GM12873 (cell line): ENCODE measurements at regions not wholly inside any gene's neighbourhood (a gene's known extent, or its start where the extent isn't known, plus 50 kb on each side); places are given as distances from the start of the nearest gene placed in this dataset.

Source experiments
- TF ChIP-seq, protein P1 (sequence below): IDR thresholded peaks from 2 replicates; pipeline ENCODE4 v1.5.1; 2012; ENCODE audit warnings: low read depth, mild to moderate bottlenecking, moderate library complexity, low read length, control low read depth; ENCODE audit not compliant: insufficient read depth; ENCODE audit errors: missing control alignments

DNA sequence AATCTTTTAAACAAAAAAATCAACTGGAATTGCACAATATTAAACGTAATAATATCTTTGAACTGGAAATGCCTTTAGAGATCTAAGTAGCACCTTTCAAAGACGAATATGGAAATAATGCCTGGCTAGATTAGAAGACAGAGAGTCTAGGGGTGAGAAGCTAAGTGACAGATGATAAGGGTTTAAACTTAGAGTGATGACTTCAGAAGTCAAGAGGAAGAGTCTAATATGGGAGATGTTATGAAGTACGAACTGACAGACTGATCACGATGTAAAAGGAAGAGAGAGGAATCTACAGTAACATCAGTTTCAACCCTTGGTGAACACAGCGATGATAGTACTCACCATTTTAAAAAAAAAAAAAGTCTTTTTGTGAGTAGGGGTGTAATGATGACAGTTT lies 57.9 kb downstream of the HINT1 start:
- TF ChIP-seq, protein P1, sequence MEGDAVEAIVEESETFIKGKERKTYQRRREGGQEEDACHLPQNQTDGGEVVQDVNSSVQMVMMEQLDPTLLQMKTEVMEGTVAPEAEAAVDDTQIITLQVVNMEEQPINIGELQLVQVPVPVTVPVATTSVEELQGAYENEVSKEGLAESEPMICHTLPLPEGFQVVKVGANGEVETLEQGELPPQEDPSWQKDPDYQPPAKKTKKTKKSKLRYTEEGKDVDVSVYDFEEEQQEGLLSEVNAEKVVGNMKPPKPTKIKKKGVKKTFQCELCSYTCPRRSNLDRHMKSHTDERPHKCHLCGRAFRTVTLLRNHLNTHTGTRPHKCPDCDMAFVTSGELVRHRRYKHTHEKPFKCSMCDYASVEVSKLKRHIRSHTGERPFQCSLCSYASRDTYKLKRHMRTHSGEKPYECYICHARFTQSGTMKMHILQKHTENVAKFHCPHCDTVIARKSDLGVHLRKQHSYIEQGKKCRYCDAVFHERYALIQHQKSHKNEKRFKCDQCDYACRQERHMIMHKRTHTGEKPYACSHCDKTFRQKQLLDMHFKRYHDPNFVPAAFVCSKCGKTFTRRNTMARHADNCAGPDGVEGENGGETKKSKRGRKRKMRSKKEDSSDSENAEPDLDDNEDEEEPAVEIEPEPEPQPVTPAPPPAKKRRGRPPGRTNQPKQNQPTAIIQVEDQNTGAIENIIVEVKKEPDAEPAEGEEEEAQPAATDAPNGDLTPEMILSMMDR, result no peak

DNA sequence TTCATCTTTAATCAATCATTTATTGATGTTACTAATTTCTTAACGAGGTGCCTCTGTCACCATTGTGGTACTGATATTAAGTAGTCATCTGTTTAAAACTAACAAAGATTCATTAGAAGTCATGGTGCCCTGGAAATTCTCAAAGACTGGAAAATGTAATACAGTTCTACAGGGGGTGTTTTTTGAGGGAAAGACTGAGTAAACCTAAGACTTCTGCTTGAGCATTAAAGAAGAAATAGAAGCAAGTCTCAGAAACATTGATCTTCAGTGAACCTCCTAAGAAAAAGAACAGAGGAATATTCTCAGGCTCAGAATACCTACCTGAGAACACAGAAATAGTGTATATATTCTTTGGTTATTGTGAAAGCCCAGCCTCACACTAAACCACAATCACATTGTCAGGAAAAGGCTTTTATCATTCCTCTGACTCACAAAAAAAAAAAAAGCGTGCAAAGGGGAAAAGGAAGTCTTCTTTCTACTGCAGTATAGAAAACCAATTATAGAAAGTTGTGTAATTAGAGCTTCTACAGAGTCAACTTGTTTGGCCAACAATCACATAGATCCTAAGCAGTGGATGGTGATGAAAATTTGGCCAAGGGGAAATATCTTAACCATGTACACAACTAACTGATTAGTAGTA lies 60.8 kb downstream of the HINT1 start:
- TF ChIP-seq, protein P1, result no peak

DNA sequence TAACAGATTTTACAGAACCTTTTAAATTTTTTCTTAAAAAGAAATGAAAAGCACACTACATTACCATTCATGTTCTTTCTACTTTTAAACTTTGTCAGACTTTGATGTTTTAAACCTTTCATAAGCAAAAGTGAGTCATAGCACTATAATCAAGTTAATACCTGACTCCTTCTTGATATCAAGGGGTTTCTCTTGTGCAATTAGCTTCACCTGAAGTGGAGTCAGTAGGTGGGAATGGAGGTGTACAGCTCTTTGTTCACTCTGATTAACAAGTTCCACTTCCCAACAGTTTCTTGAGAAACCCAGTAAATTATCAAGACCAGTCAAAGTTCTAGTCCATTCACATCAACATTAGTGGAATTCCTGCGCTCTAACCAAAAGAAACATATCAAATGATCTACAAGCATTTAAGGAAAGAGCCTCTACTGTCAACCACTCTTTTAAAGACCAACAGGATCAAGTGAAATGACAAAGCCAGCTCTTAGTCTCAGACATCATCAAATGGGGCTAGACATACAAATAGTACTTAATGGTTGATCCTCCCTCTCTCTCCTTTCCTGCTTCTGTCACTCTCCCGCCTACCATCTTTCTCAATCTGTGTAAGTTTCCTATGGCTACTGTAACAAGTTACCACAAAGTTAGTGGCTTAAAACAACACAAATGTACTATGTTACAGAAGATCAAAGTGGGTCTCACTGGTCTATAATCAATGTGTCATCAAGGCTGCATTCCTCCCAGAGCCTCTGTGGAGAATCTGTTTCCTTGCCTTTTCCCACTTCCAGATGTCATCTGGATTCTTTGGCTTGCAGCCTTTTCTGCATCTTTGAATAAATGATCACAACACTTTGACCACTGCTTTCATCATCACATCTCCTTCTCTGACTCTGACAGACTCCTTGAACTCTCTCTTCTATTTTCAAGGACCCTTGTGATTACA lies 68.0 kb downstream of the HINT1 start:
- TF ChIP-seq, protein P1, result no peak

DNA sequence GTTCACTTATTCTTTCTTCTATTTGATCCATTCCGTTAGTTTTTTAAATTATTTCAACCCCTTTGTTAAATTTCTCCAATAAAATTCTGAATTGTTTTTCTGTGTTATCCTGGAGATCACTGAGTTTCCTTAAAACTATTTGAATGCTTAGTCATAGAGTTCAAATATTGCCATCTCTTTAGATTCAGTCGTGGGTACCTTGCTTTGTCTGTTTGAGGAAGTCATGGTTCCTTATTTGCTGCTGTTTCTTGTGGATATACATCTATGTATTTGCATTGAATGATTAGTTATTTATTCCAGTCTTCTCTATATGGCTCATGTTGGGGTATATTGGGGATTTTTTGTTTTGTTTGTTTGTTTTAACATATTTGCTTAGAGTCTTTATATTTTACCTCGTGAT lies 80.6 kb downstream of the HINT1 start:
- TF ChIP-seq, protein P1, result no peak

DNA sequence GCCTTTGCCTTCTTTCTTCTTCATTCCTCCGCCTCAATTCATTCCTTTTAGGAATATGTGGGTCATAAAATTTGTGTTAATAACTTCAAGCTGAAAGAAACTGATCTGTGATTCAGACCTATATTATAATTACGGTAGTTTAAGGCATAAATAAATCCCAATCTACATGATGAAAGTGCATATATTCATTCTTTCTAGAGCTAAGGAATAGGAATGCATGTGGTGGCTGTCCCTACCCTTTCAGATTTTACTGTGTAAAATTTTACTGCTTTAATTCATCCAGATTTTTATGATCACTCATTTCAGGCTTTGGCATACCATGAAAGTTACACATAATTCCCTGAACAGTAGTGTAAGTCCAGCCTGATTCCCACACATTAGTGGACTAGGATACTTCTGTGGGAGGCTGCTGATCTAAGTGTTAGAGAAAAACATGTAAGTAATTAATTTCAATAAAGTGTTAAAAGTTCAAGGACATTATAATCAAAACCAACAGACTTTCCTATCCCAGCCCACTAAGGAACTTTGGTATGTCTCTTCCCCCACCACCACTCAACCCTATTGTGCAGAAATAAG lies 83.1 kb downstream of the HINT1 start:
- TF ChIP-seq, protein P1, result no peak

DNA sequence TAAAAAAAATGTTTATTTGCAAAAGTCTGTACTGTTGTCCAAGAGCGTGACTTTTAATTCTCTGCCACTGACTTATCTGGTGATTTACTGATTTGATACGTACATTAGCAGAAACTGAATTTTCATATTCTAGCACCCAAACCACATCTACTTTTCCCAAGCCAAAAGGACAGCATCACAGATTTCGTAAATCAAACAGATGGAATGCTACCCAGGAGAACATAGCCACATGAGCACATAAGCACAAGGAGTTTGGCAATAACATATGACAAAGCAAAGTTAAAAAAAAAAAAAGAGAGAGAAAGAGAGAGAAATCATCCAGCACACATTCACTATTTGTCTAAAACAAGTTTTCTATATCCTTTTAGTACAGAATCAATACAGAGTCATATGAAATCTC lies 83.7 kb downstream of the HINT1 start:
- TF ChIP-seq, protein P1, result no peak

DNA sequence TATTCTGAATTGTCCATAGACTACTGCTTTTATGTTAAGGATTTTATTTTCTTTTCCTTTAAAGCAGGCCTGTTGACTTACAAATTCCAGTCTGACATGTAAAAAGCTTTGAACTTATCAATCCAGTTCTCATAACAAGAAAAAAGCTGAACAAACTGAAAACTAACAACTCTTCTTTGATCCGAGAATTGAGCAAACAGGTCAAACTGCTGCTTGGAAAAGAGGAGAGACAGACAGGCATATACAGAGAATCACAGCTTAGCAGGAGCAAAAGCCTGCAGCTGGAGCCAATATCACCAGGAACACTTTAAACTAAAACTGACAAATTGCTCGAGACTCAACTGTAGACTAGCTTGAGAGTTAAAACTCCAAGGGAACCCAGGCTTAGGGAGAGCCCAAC lies 85.8 kb downstream of the HINT1 start:
- TF ChIP-seq, protein P1, result no peak
